ENCODE measurements at regions not wholly inside any gene's neighbourhood (a gene's known extent, or its start where the extent isn't known, plus 50 kb on each side); places are given as distances from the start of the nearest gene placed in this dataset.

DNA sequence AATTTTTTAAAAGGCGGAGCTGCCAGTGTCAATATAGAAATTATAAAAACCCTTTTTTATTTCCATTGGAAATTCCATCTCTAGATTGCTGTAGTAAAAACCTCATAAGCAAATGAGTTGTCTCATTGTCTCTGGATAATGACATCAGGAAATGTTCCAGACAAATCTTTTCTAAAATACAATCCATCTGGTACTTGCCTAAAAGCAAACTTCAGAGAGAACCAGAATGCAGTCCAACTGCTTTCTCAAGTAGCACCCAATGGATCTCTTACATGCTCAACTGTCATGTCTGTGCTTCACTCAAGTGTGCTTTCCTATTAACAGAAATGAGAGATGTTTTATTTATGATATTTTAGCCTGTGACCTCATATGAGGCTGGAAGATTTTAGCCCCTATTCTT is 399.6 kb upstream of the NDST3 start:
- TF ChIP-seq POLR2A (IDR thresholded peaks at IDR 0.05; ENCODE audit: low read depth, low read length), result no peak
- no peak for TF ChIP-seq SPI1 (IDR thresholded peaks at IDR 0.05; ENCODE audit: low read depth, low read length)
- TF ChIP-seq POLR2AphosphoS5 (IDR thresholded peaks at IDR 0.05; ENCODE audit: low read depth, low read length), result no peak

Measured in GM12891 (cell line).